ENCODE measurements at regions not wholly inside any gene's neighbourhood (a gene's known extent, or its start where the extent isn't known, plus 50 kb on each side); places are given as distances from the start of the nearest gene placed in this dataset.

- DNase-seq (ENCODE audit: low spot score): no peak
Observed at GRCh38 chr11:26777372-26777808, 55.5 kb upstream of the SLC5A12 start.

GRCh38 chr11:26778000-26778757 is 56.3 kb upstream of the SLC5A12 start:
- DNase-seq (ENCODE audit: low spot score): peak; percentile 2

GRCh38 chr11:26779074-26779865 is 57.4 kb upstream of the SLC5A12 start:
- DNase-seq (ENCODE audit: low spot score): no peak

GRCh38 chr11:26780376-26781085 is 58.7 kb upstream of the SLC5A12 start:
- no peak for DNase-seq (ENCODE audit: low spot score)

GRCh38 chr11:26782220-26782965 is 60.5 kb upstream of the SLC5A12 start:
- DNase-seq (ENCODE audit: low spot score): no peak

- DNase-seq (ENCODE audit: low spot score): no peak
Observed at GRCh38 chr11:26783997-26784396, 62.1 kb upstream of the SLC5A12 start.

- no peak for DNase-seq (ENCODE audit: low spot score)
Observed at GRCh38 chr11:26790738-26791137, 68.9 kb upstream of the SLC5A12 start.

- no peak for DNase-seq (ENCODE audit: low spot score)
Observed at GRCh38 chr11:26792941-26793340, 71.1 kb upstream of the SLC5A12 start.

GRCh38 chr11:26793487-26793886 is 71.6 kb upstream of the SLC5A12 start:
- DNase-seq (ENCODE audit: low spot score): no peak

- DNase-seq (ENCODE audit: low spot score): no peak
Observed at GRCh38 chr11:26801601-26802000, 79.7 kb upstream of the SLC5A12 start.

- DNase-seq (ENCODE audit: low spot score): no peak
Observed at GRCh38 chr11:26805001-26805400, 83.1 kb upstream of the SLC5A12 start.

GRCh38 chr11:26806219-26806618 is 84.4 kb upstream of the SLC5A12 start:
- no peak for DNase-seq (ENCODE audit: low spot score)

- DNase-seq (ENCODE audit: low spot score): peak; percentile 11
Observed at GRCh38 chr11:26820739-26821138, 98.9 kb upstream of the SLC5A12 start.

- no peak for DNase-seq (ENCODE audit: low spot score)
Observed at GRCh38 chr11:26823963-26824362, 102.1 kb upstream of the SLC5A12 start.

GRCh38 chr11:26827567-26828081 is 105.8 kb upstream of the SLC5A12 start:
- DNase-seq (ENCODE audit: low spot score): peak; percentile 27

- no peak for DNase-seq (ENCODE audit: low spot score)
Observed at GRCh38 chr11:26828288-26828687, 106.4 kb upstream of the SLC5A12 start.

GRCh38 chr11:26830218-26830617 is 108.4 kb upstream of the SLC5A12 start:
- no peak for DNase-seq (ENCODE audit: low spot score)

GRCh38 chr11:26830757-26831156 is 108.9 kb upstream of the SLC5A12 start:
- no peak for DNase-seq (ENCODE audit: low spot score)

- no peak for DNase-seq (ENCODE audit: low spot score)
Observed at GRCh38 chr11:26834601-26835000, 112.7 kb upstream of the SLC5A12 start.

GRCh38 chr11:26835611-26836010 is 113.8 kb upstream of the SLC5A12 start:
- DNase-seq (ENCODE audit: low spot score): no peak

GRCh38 chr11:26837154-26837553 is 115.3 kb upstream of the SLC5A12 start:
- no peak for DNase-seq (ENCODE audit: low spot score)

Data from hepatic stellate cell (primary cell).